Endometrium (tissue), 2 donors: ENCODE measurements at regions not wholly inside any gene's neighbourhood (a gene's known extent, or its start where the extent isn't known, plus 50 kb on each side); places are given as distances from the start of the nearest gene placed in this dataset.

Experiments used
- FAIRE-seq: peaks from 2 replicates; lab custom pipeline; 2012; peaks lifted over from hg19 to GRCh38; lab: Jason Lieb, UNC
- donor health status: control.
- donor health status: control.

DNA sequence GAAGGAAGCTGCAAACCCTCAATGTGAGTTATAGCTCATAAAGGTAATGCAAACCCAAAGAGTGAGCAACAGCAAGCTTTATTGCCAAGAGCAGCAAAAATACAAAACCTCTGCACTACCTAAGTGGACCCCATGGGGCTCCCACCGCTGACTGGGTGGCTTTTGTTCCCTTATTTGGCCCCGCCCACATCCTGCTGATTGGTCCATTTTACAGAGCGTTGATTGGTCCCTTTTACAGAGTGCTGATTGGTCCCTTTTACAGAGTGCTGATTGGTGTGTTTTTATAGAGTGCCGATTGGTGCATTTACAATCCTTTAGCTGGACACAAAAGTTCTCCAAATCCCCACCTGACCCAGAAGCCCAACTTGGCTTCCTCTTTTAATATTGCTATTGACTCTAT lies 154.5 kb upstream of the NSMCE3 start:
- FAIRE-seq = no peak

DNA sequence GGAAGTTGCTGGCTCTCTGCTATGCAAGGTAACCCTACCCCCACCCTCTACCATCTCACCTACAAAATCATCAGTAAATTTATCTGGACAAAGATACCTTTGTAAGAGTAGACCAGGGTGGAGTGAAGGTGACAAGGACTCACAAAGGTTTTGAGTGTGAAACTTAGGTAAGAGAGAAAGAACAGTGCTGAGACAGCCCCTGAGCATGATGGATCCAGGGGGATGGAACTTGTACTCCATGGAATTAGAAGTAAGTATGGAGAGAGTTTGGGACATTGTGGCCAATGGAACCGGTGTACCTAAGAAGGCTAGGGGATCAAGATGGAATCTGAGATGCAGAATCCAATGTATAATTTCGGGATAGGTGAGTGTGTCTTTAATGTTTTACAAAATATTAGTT lies 153.0 kb upstream of the NSMCE3 start:
- FAIRE-seq = no peak

DNA sequence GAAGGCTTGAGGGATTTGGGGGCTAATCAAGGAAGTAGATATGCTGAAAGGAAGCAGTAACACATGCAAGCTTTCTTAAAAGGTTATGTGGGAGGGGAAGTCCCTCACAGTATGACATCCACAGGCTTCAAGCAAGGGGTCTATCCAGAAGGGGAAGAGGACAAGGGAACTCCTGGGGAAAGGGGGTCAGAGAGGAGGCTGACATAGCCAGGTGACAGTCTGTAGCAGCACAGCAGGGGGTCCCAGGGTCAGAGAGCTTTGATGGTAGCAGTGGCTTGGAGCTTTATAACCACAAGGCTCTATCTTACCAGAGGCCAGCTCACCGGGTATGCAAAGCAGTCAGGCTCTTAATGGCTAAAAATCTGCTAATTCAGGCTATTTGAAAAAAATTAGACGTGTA lies 150.6 kb upstream of the NSMCE3 start:
- no peak for FAIRE-seq

DNA sequence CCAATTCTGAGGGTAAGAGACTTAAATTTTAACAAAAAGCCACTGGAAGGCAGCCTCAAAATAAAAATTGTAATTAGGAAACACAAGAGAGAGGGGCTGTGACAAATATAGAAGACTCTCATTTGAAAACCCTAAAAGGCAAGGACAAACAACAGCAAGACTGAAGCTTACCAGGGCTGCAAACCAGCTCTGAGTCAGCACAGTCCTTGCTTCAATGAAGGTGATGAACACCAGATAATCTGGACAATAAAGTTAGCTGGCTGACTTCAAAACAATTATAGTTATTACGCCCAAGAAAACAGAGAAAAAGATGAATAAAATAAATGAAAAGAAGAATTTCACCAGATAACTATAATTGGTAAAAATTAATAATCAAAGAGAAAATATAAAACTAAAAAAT lies 149.3 kb upstream of the NSMCE3 start:
- FAIRE-seq = no peak

DNA sequence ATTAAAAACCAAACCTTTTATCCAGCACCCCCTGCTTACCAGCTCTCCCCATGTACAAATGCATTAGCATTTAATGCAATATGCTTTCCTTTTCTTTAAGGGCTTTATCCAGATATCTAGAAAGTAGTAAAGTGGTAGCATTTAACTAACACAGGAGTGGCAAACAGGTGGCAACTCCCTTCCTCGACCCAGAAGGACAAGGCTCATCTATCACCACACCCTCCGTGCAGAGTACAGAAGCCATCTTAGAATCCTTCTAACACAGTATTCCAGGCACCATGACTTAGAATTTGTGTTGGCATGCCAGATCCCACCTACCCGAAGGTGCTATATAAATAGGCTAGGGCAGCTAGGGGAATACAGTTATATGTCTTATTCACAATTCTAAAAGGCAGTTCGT lies 148.6 kb upstream of the NSMCE3 start:
- no peak for FAIRE-seq

DNA sequence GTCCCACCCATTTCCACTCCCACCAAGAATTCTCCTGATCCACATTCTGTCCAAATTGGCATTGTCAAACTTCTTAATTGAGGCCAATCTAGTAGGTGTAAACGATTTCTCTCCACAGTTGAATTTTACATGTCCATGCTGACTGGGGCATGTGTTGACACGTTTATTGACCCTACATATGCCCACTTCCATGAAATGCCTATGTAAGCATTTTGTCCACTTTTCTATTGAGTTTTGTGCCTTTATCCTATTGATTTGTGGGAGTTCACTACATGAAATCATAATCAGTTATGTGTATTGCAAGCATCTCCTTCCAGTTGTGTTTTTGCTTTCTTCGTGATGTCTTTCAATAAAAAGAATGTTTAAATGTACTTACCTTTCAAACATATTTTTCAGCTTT lies 141.7 kb upstream of the NSMCE3 start:
- FAIRE-seq = no peak

DNA sequence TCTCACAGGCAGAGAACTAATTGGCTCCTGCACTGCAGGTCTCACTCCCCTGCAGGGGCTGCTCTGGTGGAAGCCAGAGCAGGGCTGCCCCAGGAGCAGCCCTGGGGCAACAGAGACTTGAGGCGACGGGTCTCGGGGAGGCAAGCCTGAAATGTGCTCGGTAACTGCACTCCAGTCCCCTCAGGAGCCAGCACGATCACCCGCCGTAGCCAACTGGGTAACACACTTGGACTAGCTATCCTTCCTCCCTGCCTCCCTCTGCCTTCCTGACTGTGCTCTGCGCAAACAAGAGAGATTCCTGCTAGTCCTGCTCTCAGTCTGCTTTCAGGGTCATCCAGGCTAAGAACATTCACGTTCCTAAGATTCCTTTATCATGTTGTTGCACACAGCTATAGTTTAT lies 140.7 kb upstream of the NSMCE3 start:
- FAIRE-seq = no peak

DNA sequence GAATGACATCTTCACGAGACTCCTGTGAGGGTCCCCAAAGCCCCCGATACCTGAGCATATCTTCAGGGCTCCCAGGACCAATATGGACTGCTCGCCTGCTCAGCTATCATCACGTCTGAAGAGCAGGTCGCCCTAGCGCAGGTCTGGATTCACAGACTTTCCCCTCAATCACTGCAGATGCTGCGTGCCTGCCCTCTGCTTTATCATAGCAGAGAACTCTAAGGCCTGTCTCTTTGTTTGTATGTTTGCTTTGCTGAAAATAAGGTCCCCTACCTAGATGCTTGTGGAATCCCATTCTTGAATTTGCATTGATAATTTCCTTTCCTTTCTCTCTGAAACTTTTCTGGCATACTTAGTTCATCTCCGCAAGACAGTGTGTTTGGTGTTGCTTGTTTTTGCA lies 140.3 kb upstream of the NSMCE3 start:
- no peak for FAIRE-seq

DNA sequence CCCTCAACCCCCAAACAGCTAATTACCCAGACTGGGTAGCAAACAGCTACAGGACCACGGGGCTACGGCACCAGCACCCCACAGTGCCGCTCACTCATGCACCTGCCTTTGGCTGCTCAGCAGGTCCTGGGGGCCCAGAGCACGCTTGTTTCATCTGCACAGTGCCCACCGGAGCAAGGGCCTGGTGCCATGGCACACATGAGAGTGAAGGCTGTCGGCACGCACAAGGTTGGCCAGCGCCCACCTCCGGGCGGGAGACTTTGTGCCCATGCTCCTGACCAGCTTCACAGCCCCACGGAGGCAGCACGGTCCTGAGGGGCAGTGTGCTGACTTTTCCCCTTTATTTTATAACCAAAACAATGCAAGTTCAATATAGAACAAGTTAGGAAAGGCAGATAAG lies 135.9 kb upstream of the NSMCE3 start:
- no peak for FAIRE-seq

DNA sequence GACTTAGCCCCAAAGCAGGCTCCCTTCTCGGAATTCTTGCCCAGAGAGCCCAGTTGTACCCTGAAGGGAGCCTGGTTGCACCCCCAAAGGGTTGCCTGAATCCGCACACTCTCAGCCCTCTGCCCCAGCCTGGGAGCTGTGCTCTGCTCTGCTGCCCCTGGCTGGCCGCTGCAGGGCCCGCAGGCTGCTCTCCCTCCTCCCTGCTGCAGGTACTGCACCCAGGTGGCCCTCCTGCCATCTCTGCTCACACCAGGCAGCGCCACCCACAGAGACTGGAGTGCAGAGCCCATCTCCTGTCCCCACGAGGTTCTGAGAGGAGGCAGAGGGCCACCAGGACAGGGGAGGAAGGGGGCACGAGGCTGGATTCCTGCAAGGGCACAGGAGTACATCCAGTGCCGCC lies 134.2 kb upstream of the NSMCE3 start:
- no peak for FAIRE-seq

DNA sequence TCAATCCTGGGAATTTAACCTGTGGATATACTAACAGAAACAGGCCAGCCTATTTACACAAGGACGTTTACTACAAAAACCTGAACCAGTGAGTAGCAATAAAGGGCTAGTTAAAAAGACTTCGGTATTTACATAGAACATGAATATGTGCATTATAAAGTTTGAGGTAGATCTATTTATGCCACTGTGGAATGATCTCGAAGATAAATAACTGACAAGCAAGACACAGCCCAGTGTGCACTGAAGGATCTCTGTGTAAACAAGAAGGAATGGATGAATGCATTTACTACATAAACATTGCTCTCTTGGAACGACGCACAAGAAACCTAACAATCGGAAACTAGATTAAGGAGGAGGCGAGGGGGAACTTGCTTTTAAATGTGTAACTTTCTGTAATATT lies 132.0 kb upstream of the NSMCE3 start:
- no peak for FAIRE-seq

DNA sequence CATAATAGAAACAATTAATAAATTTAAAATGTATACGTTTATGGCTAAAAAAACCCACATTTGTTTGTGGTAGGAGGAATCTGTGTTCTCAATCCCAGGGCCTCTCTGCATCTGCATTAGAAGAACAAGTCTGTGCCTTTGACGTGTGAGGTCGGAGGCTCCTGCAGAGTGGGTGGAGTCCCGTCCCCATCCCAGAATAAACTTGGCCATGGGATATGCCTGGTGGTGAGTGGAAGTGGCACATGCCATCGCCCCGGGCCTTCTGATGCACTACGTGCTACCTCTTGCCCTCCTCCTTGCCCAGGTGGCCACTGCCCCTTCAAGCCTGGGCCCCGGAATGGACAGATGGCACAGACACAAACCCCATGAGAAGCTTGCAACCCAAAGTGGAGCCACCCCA lies 131.1 kb upstream of the NSMCE3 start:
- FAIRE-seq = no peak

DNA sequence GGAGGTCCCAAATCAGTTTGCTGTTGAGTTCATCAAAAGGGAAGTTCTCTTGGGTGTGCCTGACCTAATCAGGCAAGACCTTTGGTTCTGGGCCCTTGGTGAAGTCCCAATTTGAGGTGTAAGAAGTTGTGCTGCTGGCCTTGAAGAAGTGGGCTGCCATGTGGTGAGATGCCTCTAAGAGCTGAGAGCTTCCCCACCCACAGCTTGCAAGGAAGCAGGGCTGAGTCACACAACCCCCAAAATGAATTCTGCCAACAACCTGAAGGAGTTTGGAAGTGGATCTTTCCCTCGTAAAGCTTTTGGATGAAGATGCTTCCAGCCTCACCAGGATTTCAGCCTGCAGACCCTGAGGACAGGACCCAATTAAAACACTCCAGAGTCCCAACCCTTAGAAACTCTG lies 129.3 kb upstream of the NSMCE3 start:
- FAIRE-seq = no peak

DNA sequence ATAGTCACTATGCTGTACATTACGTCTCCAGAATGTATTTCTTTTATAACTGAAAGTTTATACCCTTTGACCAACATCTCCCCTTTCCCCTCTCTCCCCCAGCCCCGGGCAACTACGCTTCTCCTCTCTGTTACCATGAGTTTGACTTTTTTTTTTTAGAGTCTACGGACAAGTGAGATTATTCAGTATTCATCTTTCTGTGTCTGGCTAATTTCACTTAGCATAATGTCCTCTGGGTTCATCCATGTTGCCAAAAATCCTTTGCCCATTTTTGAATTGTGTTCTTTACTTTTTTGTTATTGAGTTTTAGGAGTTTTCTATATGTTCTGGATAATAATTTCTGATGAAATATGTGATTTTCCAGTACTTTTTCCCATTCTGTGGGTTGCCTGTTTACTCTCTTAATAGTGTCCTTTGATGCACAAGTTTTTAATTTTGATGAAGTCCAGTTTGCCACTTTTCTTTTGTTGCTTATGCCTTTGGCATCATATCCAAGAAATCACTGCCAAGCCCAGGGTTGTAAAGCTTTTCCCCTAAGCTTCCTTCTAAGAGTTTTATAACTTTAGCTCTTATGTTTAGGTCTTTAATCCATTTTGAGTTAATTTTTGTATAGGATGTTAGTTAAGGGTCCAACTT lies 126.7 kb upstream of the NSMCE3 start:
- FAIRE-seq = no peak

DNA sequence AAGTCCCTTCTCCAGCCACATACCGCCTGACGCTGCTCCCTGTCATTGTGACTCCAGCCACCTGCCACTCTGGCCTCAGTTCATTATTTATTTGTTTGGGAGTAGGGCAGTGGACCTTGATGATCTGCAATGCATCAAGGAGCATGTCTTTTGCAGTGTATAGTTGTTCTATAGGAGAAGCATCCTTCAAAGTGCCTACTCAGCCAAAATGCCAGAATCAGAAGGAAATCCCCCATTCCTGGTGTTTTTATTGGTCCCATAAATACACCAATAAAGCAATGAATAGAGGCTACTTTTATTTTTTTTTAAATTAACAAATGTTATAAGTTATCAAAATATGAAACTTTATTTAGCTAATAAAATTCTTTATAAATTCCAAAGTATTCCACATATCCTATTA lies 123.8 kb upstream of the NSMCE3 start:
- no peak for FAIRE-seq

DNA sequence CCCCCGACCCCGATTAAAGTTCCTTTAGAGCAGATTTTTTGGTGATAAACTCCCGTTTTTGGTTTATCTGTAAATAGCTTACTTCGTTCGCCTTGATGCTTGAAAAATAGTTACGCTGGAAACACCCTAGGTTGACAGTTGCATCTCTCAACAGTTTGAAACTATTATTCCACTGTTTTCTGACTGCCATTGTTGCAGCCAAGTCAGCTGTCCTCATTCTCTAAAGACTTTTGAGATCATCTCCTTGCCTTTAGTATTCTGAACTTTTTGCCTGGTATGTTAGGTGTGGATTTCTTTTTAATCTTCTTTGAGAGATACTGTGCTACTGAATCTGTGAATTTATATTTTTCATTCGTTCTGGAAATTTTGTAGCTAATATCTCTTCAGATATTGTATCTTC lies 122.7 kb upstream of the NSMCE3 start:
- no peak for FAIRE-seq

DNA sequence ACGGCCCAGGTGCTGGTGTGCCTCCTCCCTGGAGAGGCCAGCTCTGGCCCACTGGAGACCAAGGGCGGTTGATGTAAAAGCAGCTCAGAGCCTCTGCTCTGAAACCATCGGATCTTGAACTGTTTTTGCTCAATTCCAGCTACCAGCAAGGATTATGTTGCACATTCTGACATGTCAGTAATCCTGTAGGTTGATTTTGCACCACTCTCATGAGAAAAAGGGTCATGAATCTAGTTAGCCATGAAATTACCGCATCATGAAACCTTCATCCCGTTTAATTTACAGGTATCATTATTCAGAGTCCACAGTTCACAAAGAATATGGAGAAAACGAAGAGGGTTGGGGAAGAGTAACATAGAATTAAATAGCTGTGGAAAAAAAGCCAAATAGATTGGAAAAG lies 120.4 kb upstream of the NSMCE3 start:
- FAIRE-seq = no peak

DNA sequence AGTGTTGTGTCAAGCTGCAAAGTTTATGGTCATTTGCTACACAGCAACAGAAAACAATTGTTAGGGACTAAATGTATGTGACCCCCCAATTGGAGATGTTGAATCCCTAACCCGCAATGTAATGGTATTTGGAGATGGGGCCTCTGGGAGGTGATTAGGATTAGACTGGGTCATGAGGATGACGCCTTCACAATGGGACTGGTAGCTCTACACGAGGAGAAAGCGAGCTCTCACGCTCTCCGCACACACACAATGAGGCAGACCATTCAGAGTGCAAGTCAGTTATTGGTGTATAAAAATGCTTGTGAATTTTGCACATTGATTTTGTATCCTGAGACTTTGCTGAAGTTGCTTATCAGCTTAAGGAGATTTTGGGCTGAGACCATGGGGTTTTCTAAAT lies 116.9 kb upstream of the NSMCE3 start:
- no peak for FAIRE-seq

DNA sequence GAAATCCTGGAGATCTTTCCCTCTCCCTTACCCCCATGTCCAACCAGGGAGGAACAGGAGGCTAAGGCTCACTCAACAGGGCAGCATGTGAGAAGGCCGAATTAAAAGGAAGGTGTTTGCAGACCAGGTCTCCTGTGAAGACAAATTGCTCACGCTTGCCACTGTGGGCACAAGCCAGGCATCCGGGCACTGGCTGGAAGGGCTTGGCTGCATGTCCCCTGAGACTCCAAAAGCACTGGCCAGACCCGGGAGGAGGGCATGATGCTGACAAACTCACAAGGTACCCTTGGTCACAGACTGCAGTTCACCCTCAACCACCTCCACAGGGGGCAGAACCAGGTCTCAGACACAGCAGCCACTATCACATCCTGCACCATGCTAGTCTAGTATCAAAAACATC lies 113.7 kb upstream of the NSMCE3 start:
- FAIRE-seq = no peak

DNA sequence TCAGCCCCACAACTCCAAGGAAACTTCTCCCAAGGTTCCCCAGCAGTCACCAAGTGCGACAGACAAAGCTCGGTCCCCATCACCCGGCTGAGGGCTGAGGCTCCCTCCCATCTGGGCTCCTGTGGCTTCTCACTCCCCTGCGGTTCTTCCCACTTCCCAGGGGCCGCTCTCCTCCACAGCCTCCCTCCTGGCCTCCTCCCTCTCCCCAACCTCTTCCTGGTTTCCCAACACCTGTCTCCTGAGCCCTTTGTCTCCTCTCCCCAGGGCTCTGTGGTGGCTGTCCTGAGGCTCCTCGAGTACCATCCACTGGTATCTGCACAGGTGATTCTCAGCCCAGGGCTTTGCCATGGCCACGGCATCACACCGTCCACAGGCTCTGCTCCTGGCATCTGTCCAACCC lies 113.2 kb upstream of the NSMCE3 start:
- FAIRE-seq = no peak

DNA sequence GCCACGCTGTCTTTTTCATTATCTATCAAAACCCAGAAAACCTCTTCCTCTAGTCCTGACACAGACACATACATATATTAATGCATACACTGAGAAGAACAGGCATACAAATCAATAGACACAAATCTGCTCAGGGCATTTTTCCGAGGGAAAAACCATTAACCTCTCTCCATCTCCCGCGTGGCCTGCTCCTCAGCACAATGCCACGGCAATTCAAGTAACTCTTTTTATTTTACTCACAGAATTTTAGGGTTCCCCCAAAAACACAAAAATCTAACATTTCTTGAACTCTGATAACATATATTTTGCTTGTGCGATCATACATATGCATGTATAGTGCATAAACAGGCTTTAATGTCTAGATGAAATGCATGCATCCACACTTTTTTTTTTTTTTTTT lies 110.8 kb upstream of the NSMCE3 start:
- FAIRE-seq = no peak

DNA sequence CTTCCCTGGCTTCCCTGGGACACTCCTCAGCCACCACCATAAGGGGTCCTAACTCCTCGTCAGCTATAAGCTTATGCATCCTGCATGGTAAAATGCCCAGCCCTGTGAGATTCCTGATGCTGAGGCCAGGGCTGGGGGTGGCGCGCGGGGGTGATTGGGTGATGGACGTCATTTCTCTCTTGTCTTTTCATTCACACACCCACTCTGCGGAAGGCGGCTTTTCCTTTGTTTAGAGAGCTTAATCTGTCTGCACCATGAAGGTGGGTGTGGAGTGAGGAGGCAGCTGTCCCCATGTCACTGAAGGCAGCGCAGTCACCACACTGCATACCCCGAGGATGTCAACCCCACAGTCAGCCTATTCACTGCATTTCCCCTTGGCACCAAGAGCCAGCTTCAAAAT lies 110.0 kb upstream of the NSMCE3 start:
- no peak for FAIRE-seq

DNA sequence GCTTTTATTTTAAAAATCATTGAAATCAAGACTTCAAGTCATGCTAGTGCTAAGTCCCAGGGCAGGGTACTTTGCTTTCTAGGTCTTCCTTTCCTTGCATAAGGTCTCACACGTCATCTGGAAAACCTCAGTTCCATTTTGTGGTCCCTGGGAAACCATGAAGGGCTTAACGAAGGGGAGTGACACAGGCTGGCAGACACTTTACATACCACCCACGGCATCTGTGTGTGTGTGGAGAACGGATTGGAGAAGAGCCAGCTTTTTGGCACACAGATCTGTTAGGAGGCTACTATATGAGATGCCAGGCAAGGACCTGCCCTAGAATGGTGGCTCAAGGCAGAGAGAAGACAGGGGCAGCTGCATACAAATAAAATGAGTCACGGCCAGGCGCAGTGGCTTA lies 107.5 kb upstream of the NSMCE3 start:
- FAIRE-seq = no peak

DNA sequence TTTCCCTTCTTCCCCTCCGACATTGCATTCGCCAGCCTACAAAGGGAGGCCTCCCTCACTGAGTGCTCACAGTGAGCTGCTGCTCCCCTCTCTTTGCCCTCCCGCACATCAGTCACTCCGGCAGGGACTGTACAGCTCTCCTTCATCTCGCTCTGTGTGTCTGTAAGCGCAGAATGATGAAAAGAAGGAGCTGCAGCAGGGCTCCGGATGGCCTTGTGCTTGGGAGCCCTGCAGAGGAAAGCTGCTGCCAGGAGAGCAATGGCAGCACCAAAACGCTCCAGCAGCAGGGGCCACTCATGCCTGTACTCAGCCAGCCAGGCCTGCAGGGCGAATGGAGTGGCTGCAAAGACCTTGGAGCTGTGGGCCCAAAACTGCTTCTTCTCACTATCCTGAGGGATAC lies 107.0 kb upstream of the NSMCE3 start:
- FAIRE-seq = no peak

DNA sequence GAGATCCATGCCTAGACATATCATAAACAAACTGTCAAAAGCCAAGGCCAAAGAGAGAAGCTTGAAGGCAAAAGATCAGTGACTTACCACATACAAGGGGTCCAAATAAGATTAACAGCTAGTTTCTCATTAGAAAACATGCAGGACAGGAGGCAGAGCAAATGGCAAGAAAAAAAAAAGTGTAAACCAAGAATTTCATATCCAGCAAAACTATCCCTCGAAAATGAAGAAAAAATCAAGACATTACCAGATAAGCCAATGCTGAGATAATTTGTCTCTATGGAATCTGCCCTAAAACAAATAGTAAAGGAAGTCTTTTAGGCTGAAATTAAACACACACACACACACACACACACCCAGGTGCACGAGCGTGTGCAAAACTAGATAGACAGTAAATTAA lies 99.6 kb upstream of the NSMCE3 start:
- no peak for FAIRE-seq
